IMR-90 (cell line): ENCODE measurements at regions not wholly inside any gene's neighbourhood (a gene's known extent, or its start where the extent isn't known, plus 50 kb on each side); places are given as distances from the start of the nearest gene placed in this dataset.

ENCODE experiments used
- ATAC-seq: fragments of 200-7000 bp; cut with Tn5 transposase; 2 replicates; pipeline ENCODE4 v1.9.1; 2020; ENCODE audit warnings: low read depth, mild to moderate bottlenecking, moderate library complexity
- BruUV-seq: library from RNA; stranded (reverse); fragments of 400-500 nt; replicated peaks from 2 replicates; lab custom pipeline; 2021; lab: Mats Ljungman, UMichigan
- CTCF ChIA-PET: fragments of 300-600 bp; formaldehyde crosslinking; extraction: SDS; loops from one replicate; lab custom pipeline; 2021; ENCODE audit warnings: antibody characterized with exemption; lab: Yijun Ruan, JAX
- POLR2A ChIA-PET: fragments of 300-600 bp; sonication (Branson Sonifier 250); formaldehyde crosslinking; loops from one replicate; lab custom pipeline; 2022; ENCODE audit warnings: antibody characterized with exemption; ENCODE audit not compliant: unreplicated experiment; lab: Charles Lee
- DNase-seq: peaks from one replicate; pipeline ENCODE4 v3.0.0; 2013
- H2AFZ ChIP-seq: replicated peaks from 2 replicates; pipeline ENCODE3; 2013; ENCODE audit warnings: low read length, mild to moderate bottlenecking; ENCODE audit not compliant: poor library complexity
- H2AK5ac ChIP-seq: 2 replicates; pipeline ENCODE4 v1.6.1; 2013; ENCODE audit warnings: low read depth, low read length, inconsistent platforms
- H2AK9ac ChIP-seq: replicated peaks from 2 replicates; pipeline ENCODE3; 2013; ENCODE audit warnings: mild to moderate bottlenecking, low read depth, low read length, moderate library complexity; ENCODE audit not compliant: poor library complexity
- H2BK120ac ChIP-seq: 2 replicates; pipeline ENCODE4 v1.6.1; 2013; ENCODE audit warnings: low read depth, low read length, inconsistent platforms
- H2BK15ac ChIP-seq: 3 replicates; pipeline ENCODE4 v1.6.1; 2013; ENCODE audit warnings: low read depth, low read length, inconsistent platforms
- H2BK20ac ChIP-seq: 2 replicates; pipeline ENCODE4 v1.6.1; 2013; ENCODE audit warnings: low read depth, mild to moderate bottlenecking, inconsistent platforms, low read length, moderate library complexity
- H2BK5ac ChIP-seq: 2 replicates; pipeline ENCODE4 v1.6.1; 2013; ENCODE audit warnings: mild to moderate bottlenecking, low read depth, low read length, inconsistent platforms; ENCODE audit not compliant: poor library complexity, severe bottlenecking
- H3K14ac ChIP-seq: replicated peaks from 2 replicates; pipeline ENCODE4 v1.6.1; 2013; ENCODE audit warnings: low read depth, low read length, inconsistent platforms
- H3K18ac ChIP-seq: 2 replicates; pipeline ENCODE4 v1.6.1; 2013; ENCODE audit warnings: low read depth, low read length, control low read depth
- H3K23ac ChIP-seq: 2 replicates; pipeline ENCODE4 v1.6.1; 2013; ENCODE audit warnings: low read depth, low read length, inconsistent platforms
- H3K27ac ChIP-seq: 2 replicates; pipeline ENCODE4 v1.5.1; 2013; ENCODE audit warnings: mild to moderate bottlenecking, control low read depth, low read length; ENCODE audit not compliant: insufficient read depth
- H3K27me3 ChIP-seq: 2 replicates; pipeline ENCODE4 v1.6.1; 2013; ENCODE audit warnings: low read length; ENCODE audit not compliant: control insufficient read depth, insufficient read depth
- H3K36me3 ChIP-seq: 2 replicates; pipeline ENCODE4 v1.6.1; 2013; ENCODE audit warnings: low read length, mixed read lengths; ENCODE audit not compliant: control insufficient read depth, insufficient read depth
- H3K4ac ChIP-seq: 2 replicates; pipeline ENCODE4 v1.6.1; 2013; ENCODE audit warnings: low read depth, low read length, inconsistent platforms
- H3K4me1 ChIP-seq: 2 replicates; pipeline ENCODE4 v1.6.1; 2013; ENCODE audit warnings: low read length, mixed read lengths; ENCODE audit not compliant: control insufficient read depth, insufficient read depth
- H3K4me2 ChIP-seq: 2 replicates; pipeline ENCODE4 v1.6.1; 2013; ENCODE audit warnings: low read depth, mild to moderate bottlenecking, control low read depth, low read length, moderate library complexity
- H3K4me3 ChIP-seq: 2 replicates; pipeline ENCODE4 v1.5.1; 2013; ENCODE audit warnings: low read depth, mild to moderate bottlenecking, control low read depth, low read length, moderate library complexity; ENCODE audit not compliant: insufficient read depth
- H3K56ac ChIP-seq: 2 replicates; pipeline ENCODE4 v1.6.1; 2013; ENCODE audit warnings: low read length, inconsistent platforms; ENCODE audit not compliant: insufficient read depth; ENCODE audit errors: extremely low read depth
- H3K79me1 ChIP-seq, 2 experiments: 2 replicates each; pipeline ENCODE4 v1.6.1; 2013; ENCODE audit warnings: low read length in 2 of 2, inconsistent platforms in 1 of 2, low read depth in 1 of 2
- H3K9ac ChIP-seq: 2 replicates; pipeline ENCODE4 v1.6.1; 2013; ENCODE audit warnings: low read depth, low read length, control low read depth
- H3K9me1 ChIP-seq: 2 replicates; pipeline ENCODE4 v1.6.1; 2013; ENCODE audit warnings: low read length, inconsistent platforms; ENCODE audit not compliant: insufficient read depth
- H3K9me3 ChIP-seq: 2 replicates; pipeline ENCODE4 v1.6.1; 2013; ENCODE audit warnings: low read length; ENCODE audit not compliant: control insufficient read depth, insufficient read depth
- H4K20me1 ChIP-seq: 2 replicates; pipeline ENCODE4 v1.6.1; 2013; ENCODE audit warnings: low read length, inconsistent platforms; ENCODE audit not compliant: insufficient read depth
- H4K5ac ChIP-seq: 2 replicates; pipeline ENCODE4 v1.6.1; 2013; ENCODE audit warnings: mild to moderate bottlenecking, low read depth, low read length, control low read depth
- H4K8ac ChIP-seq, 2 experiments: 2 replicates each; pipeline ENCODE4 v1.6.1; 2013; ENCODE audit warnings: low read depth in 2 of 2, low read length in 2 of 2, control low read depth in 1 of 2, inconsistent platforms in 1 of 2
- H4K91ac ChIP-seq: 2 replicates; pipeline ENCODE4 v1.6.1; 2013; ENCODE audit warnings: low read depth, low read length, inconsistent platforms; ENCODE audit not compliant: insufficient read depth
- CEBPB ChIP-seq: IDR thresholded peaks from 2 replicates; pipeline ENCODE4 v1.6.1; 2012; ENCODE audit warnings: low read depth, low read length, improper control_type of control experiment
- POLR2A ChIP-seq: IDR thresholded peaks from 2 replicates; pipeline ENCODE4 v1.6.1; 2012; ENCODE audit warnings: mild to moderate bottlenecking, low read depth, low read length
- WGBS, 2 experiments: methylation state at CpG; one replicate each; pipeline versions ENCODE4 v1.1.5 to v1.1.7; 2013; ENCODE audit warnings: missing lambda C conversion rate in 2 of 2; ENCODE audit not compliant: insufficient read length in 1 of 2; ENCODE audit errors: extremely low coverage in 2 of 2; 5-methylcytosine and 5-hydroxymethylcytosine counted together
- dilution Hi-C: fragments of 300-500 bp; cut with HindIII; formaldehyde crosslinking; loops from one replicate; pipeline ENCODE4 v1.14.3; 2018; ENCODE audit warnings: low sequenced_read_pairs; ENCODE audit not compliant: unreplicated experiment
- in situ Hi-C: fragments of 300-500 bp; cut with MboI; formaldehyde crosslinking; loops from 3 replicates; pipeline ENCODE4 v1.14.3; 2019; ENCODE audit warnings: low sequenced_read_pairs, inconsistent platforms, mixed read lengths
- intact Hi-C: fragments of 100-400 bp; cut with micrococcal nuclease; formaldehyde crosslinking; loops from 2 replicates; pipeline ENCODE4 v1.10.0; 2022

- no peak overlapping the region for H3K14ac ChIP-seq
- no peaks in the 10 kb centered on the region for H4K20me1 ChIP-seq
- no peak overlapping the region for H3K27ac ChIP-seq
- no peaks in the 10 kb centered on the region for H3K79me1 ChIP-seq
- H2BK5ac ChIP-seq = no peak overlapping the region
- H2BK120ac ChIP-seq = no peak overlapping the region
- no peak overlapping the region for H4K5ac ChIP-seq
- H3K4me1 ChIP-seq = no peaks in the 10 kb centered on the region
- dilution Hi-C loops (no loop called here), in situ Hi-C loops (no loop called here), intact Hi-C loops (no loop called here)
- DNase-seq (no peak), ATAC-seq (no peak)
- no peak overlapping the region for H2AK9ac ChIP-seq
- no peak overlapping the region for H4K91ac ChIP-seq
- no peak overlapping the region for H2AFZ ChIP-seq
- H4K8ac ChIP-seq = no peak overlapping the region
- no peak overlapping the region for H2AK5ac ChIP-seq
- no peak overlapping the region for H2BK15ac ChIP-seq
- 96% methylated on average over 4 of the region's 9 CpGs; no CpG with 5 or more reads in 1 of the 2 experiments for WGBS, 2 experiments
- no peak for TF ChIP-seq POLR2A
- TF ChIP-seq CEBPB = no peak
- no peak overlapping the region for H3K4ac ChIP-seq
- no peak overlapping the region for H3K4me2 ChIP-seq
- H3K23ac ChIP-seq = no peak overlapping the region
- H3K27me3 ChIP-seq = peaks cover 2% of the 10 kb centered on the region; the same call in 1 of the 2 replicates
- H3K56ac ChIP-seq = no peak overlapping the region
- no peak overlapping the region for H3K4me3 ChIP-seq
- no peaks in the 10 kb centered on the region for H3K9me3 ChIP-seq
- POLR2A ChIA-PET = no interaction called here
- H3K18ac ChIP-seq = no peak overlapping the region
- BruUV-seq = no TSS peak
- H3K36me3 ChIP-seq = no peaks in the 10 kb centered on the region
- no peaks in the 10 kb centered on the region for H3K9me1 ChIP-seq
- H3K9ac ChIP-seq = no peak overlapping the region
- no peak overlapping the region for H2BK20ac ChIP-seq
- CTCF ChIA-PET = interaction anchor here (0.6 kb wide), 1 partner anchor 271 kb away, joined by 5 read pairs; no protein-coding TSS in a partner anchor
These were observed 93.1 kb downstream of the GYPC start for GRCh38 chr2:126748929-126749518.
